HG02678 (cell line): ENCODE measurements at regions not wholly inside any gene's neighbourhood (a gene's known extent, or its start where the extent isn't known, plus 50 kb on each side); places are given as distances from the start of the nearest gene placed in this dataset.
"Not testable (repeated sequence)": the region's sequence is repeated elsewhere in the genome, so short reads cannot be mapped to it uniquely, and the experiment has no call there.

ENCODE experiments used
- ATAC-seq: cut with Tn5 transposase; IDR thresholded peaks from one replicate; pipeline ENCODE4 v1.9.1; 2021; ENCODE audit warnings: mild to moderate bottlenecking, moderate library complexity; ENCODE audit not compliant: unreplicated experiment

DNA sequence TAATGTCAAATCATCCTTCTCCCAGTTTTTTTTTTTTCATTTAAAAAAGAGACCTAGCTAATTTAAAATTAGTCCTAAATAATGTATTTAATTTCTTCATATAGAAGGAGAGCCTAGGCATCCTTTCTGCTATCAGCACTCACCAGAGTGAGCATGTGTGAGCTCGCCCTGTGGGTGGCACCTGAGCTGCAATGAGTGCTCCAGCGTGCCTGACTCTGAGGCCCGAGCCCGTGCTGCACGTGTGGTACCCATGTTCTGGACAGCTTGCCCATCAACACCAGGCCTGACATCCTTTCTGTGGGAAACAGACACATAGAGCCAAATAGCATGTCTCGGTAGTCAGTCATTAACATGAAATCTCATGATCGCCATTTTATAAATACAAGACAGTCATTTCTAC is 381.4 kb downstream of the DTWD2 start:
- ATAC-seq, result no peak

DNA sequence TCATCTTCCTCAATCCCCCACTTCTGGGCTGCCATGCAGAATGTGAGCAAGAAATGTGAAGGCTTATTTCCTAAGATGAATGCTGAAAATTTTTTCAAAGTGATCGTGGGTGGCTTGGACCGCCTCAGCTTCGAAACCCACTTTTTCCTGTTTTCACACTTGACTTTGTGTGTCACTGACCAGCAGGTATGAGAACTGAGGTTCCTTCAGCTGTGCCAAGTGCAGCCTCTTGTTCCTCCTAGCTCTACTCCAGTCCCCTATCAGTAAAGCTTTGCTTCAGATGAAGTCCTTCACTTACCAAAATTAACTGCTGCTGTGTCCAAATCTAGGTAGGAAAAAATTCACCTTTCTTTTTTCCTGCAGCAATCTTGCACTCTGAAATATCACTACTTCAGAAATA is 382.6 kb downstream of the DTWD2 start:
- no peak for ATAC-seq

DNA sequence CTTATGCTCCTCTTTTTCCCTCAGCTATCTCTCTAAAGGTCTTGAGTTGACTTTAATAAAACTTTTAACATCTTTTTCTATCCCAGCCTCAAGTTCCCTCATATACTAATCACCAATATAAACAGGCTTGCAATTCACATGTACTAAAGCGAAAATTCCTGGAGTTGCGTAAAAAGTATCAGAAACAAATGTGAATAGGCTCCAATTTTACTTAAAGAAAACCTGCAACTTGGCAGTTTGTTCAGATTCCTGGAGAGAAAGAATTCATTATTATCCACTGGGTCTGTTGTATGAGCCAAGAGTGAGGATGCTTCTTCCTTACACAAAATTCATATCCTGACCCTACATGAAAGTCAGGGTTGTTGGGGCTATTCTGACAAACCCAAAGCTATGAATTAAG is 384.2 kb downstream of the DTWD2 start:
- no peak for ATAC-seq

- ATAC-seq, result no peak
Observed at GRCh38 chr5:118603278-118603677, 385.1 kb downstream of the DTWD2 start.

DNA sequence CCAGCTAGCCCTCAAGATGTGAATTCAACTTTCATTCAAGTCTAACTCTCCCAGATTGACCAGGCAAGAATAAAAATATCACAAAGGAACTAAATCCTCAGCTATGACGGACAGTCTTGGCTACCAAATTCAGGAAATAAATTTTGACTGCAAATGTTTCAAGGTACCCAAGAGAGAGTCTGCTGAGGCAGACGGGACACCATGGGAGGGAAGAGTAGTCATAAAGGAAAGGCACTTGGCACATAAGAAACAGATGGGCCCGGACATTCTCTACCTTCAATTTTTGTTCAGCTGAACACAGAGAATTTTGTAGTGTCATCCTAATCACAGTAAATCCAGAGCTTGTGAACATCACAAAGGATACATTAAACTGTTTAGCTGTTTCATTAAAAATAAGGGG is 390.0 kb downstream of the DTWD2 start:
- ATAC-seq, result no peak

DNA sequence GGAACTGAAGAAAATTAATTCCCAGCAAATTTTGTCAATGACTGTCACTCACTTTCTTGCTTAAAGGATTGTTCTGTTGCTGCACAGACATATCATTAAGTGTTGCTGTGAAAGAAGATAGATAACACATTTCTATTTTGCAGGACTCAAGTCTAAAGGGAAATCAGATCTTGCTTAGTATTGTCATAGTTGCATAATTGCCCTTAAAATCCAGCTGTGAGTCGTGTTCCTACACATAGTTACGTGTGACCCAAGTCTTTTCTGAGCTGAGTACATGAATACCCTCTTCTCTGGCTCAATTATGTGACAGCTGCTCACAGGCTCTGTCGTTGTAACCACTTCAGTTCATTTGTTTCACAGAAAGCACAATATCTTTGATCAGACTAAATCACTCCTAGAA is 390.8 kb downstream of the DTWD2 start:
- no peak for ATAC-seq

GRCh38 chr5:118596255-118596654 is 392.1 kb downstream of the DTWD2 start:
- ATAC-seq, result no peak

- ATAC-seq, result no peak
Observed at GRCh38 chr5:118593003-118593328, 395.4 kb downstream of the DTWD2 start.

GRCh38 chr5:118592229-118593002 is 395.9 kb downstream of the DTWD2 start:
- ATAC-seq, result no peak

DNA sequence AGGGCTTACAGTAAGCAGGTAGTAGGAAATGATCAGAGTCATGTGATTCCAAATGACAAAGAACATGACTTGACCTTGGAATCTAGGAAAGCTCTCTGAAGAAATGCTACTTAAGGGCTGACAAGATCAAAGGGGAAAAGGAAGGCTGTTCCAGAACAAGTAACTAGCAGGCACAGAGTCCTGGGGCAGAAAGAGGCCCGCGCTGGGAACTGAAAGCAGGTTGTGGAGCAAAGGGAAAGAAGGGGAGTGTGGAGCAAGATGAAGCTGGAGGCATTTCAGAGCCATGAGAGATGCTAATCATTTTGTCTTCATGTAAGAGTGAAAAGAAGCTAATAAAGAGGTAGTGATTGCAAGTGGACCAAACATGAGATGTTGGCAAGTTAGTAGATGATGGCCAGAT is 397.5 kb downstream of the DTWD2 start:
- ATAC-seq, result no peak

DNA sequence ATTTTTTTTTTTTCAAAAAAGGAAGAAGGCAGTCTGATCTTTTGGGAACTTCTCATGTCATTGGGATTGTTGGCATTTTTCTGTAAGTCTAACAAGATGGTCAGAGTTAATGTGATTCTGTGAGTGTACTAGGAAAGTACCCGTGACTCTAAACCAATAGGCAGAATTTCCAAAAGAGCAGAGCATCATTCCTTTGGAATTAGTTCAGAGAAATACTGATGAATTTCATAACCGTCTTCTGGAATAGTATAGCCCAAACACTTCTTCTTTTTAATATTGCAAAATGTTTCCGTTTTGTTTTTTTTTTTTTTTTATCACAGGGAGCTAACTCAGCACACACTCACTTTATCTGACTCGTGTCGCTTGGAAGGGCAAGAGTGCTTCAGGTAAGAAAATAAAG is 407.4 kb downstream of the DTWD2 start:
- ATAC-seq, result no peak

DNA sequence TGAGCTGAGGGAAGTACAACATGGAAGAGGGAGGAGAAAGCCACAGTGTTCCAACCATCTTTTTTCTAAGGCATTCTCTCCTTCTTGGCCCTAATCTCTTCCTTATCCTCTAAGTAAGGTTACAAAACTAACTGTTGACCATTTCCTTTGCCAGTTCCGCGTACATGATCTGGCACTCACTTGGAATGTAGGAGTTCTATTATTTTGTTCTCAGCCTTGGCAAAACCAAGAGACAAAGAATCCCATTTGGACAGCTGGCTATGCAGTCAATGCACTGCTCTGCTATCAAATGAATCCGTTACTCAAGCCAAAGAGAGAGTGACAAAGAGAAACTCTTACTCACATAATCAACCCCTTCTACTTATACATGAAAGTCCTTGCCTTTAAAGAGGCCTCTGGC is 410.3 kb downstream of the DTWD2 start:
- no peak for ATAC-seq

GRCh38 chr5:118577621-118578020 is 410.7 kb downstream of the DTWD2 start:
- ATAC-seq, result no peak

GRCh38 chr5:118570276-118570675 is 418.1 kb downstream of the DTWD2 start:
- not testable (repeated sequence) for ATAC-seq

- not testable (repeated sequence) for ATAC-seq
Observed at GRCh38 chr5:118569596-118569995, 418.8 kb downstream of the DTWD2 start.

DNA sequence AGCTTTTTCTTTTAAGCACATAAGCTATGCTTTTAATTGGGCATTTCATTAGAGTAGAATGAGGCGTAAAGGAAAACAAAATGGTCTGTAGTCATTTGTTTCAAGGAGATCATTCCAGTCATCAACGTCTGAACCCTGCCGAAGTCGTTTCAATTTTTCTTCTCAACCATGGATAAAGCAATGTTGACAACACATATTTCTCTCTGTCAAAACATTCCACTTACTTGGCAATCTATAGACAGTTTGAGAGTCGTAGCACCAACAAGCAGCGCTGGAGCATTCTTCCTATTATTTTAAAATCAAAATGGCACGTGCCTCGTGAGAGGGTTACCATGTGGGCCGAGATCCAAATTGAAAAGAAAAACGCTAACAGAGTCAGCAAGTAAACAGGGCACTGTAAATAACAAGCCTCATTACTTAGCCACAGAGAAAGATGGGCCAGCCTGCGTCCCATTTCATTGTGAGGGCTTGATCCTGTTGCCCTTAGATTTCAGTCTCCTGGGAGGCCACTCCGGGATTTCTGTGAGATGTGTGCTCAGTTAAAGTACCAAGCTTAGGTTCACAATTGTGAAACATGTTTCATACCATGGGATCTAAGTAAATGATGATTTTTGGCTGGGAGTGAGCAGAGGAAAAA is 422.9 kb downstream of the DTWD2 start:
- no peak for ATAC-seq

DNA sequence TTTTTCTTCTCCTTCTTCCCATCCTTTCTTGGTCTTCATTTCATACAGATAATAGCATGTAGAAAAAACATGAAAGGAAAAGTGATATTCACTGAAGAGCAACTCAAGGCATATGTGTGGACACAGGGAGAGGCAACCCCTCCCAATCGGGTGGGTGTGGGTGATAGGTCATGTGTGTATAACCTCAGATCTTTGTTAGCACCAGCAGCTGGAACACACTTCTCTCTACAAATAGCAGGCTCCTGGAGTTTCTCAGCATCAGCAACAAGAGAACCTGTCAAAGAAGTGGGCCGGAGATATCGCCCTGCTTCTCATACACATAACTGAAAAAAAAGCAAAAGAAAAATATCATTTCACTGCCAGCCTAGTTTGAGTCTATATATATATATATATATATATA is 426.4 kb downstream of the DTWD2 start:
- no peak for ATAC-seq

DNA sequence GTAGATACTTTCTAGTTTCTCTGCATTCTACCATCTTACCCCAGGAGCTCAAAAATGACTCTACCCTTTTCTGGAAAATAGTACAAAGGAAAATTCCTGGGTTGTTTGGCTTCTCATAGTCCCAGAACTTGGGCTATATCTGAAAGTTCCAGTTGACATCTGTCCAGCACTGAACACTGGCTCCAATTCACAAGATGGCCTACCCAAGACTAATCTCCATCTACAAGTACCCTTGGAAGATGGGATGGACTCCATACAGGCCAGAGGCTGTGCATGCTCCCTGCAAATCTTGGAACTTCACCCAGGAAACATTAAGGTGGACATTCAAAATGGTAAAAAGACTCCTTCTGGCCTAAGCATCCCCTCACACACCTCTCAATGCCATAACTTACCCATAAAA is 427.1 kb downstream of the DTWD2 start:
- ATAC-seq, result no peak

DNA sequence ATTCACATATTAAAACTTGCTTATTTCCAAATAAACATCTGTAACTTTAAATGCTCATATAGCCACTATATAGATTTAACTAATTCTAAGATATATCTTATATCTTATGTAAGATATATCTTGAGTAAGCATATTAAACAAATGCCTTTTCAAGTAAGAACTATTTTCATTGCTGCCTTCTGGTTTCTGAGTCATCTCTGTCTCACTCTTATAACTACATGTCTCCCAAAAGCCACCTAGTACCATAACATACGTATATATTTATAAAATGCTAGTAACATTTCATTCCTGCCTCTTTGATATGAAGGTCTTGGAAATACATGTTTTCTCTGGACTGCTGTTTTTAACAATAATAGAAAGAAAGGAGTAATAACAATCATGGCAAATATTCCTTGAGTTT is 429.5 kb downstream of the DTWD2 start:
- ATAC-seq, result no peak

GRCh38 chr5:118557251-118557661 is 431.1 kb downstream of the DTWD2 start:
- no peak for ATAC-seq

- no peak for ATAC-seq
Observed at GRCh38 chr5:118556792-118557191, 431.6 kb downstream of the DTWD2 start.

- ATAC-seq, result no peak
Observed at GRCh38 chr5:118555727-118556126, 432.6 kb downstream of the DTWD2 start.

DNA sequence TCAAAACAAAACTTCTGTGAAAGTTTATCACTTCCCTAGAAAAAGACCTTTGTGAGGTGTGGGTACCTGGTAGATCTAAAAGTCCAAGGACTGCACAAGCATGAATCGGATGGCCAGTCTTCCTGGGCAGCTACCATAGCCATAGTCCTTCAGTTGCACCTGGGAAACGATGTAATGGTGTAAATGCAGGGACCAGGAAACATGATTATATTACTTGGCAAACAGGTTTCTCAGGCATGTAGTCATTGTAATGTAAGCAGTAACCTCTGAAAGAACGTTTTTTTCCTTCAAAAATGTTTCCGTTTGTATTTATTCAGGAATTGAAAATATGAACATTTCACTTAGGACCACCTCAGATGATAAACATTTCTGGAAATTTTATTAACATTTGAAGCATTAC is 433.4 kb downstream of the DTWD2 start:
- ATAC-seq, result no peak
